Osteoblast (primary cell): ENCODE measurements at regions not wholly inside any gene's neighbourhood (a gene's known extent, or its start where the extent isn't known, plus 50 kb on each side); places are given as distances from the start of the nearest gene placed in this dataset.

ENCODE experiments used
- DNase-seq: peaks from one replicate; pipeline ENCODE4 v3.0.0; 2011; ENCODE audit warnings: low spot score, mixed read lengths; ENCODE audit not compliant: insufficient read length; ENCODE audit errors: missing footprints
- H2AFZ ChIP-seq: 2 replicates; pipeline ENCODE4 v1.6.0; 2011; ENCODE audit warnings: mild to moderate bottlenecking, low read length
- H3K27ac ChIP-seq: 2 replicates; pipeline ENCODE4 v1.5.1; 2011; ENCODE audit warnings: mild to moderate bottlenecking, low read depth, low read length, moderate library complexity
- H3K27me3 ChIP-seq: 2 replicates; pipeline ENCODE4 v1.6.0; 2012; ENCODE audit warnings: mild to moderate bottlenecking, control low read depth, inconsistent platforms, low read length, moderate library complexity; ENCODE audit not compliant: insufficient read depth
- H3K36me3 ChIP-seq: 2 replicates; pipeline ENCODE4 v1.5.1; 2011; ENCODE audit warnings: mild to moderate bottlenecking, low read length, control low read depth, moderate library complexity; ENCODE audit not compliant: insufficient read depth
- H3K4me1 ChIP-seq: 2 replicates; pipeline ENCODE4 v1.5.1; 2011; ENCODE audit warnings: mild to moderate bottlenecking, low read length, control low read depth, moderate library complexity; ENCODE audit not compliant: insufficient read depth
- H3K4me2 ChIP-seq: 2 replicates; pipeline ENCODE4 v1.6.0; 2011; ENCODE audit warnings: mild to moderate bottlenecking, low read length; ENCODE audit not compliant: insufficient read depth
- H3K4me3 ChIP-seq: fragments of 200-600 bp; sonication (generic); 3 replicates; pipeline ENCODE4 v1.5.1; 2012; ENCODE audit warnings: mild to moderate bottlenecking, low read length, inconsistent platforms; ENCODE audit not compliant: insufficient read depth
- H3K79me2 ChIP-seq: 2 replicates; pipeline ENCODE4 v1.6.0; 2012; ENCODE audit warnings: mild to moderate bottlenecking, low read length, control low read depth, inconsistent platforms; ENCODE audit not compliant: insufficient read depth
- H3K9me3 ChIP-seq: 2 replicates; pipeline ENCODE4 v1.5.1; 2011; ENCODE audit warnings: low read depth, low read length, control low read depth
- H4K20me1 ChIP-seq: 2 replicates; pipeline ENCODE4 v1.6.0; 2012; ENCODE audit warnings: mild to moderate bottlenecking, low read length, control low read depth; ENCODE audit not compliant: insufficient read depth
- TF ChIP-seq, protein P1 (sequence below): IDR thresholded peaks from 2 replicates; pipeline ENCODE4 v1.5.1; 2011; ENCODE audit warnings: mild to moderate bottlenecking, low read depth, low read length, moderate library complexity; ENCODE audit errors: extremely low read depth

DNA sequence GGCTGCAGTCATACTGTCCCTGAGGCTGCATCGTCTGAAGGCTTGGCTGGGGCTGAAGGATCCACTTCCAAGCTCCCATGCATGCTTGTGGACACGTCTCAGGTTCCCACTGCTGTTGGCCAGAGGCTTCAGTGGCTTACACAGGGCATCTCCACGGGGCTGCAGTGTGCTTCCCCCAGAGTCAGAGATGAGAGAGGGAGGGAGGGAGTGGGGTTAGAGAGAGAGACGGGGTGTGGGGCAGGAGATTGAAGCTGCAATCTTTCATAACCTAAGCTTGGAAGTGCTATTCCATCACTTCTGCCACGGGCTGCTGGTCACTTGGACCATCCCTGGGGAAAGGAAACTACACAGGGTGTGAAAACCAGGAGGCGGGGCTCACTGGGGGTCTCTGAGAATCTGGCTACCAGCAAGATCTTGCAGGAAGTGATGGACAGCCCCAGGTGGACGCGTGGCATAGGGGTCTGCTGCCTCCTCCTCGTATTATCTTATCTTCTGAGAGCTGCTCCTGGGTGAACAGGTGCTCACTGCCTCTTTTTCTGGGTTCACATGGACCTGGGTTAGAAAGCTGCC is 63.0 kb upstream of the MYEOV start:
- Histone ChIP-seq H3K4me3 (no peak overlapping the region), H3K4me2 (no peak overlapping the region), H3K4me1 (no peaks in the 10 kb centered on the region), H3K27ac (no peak overlapping the region), H3K27me3 (peaks cover 43% of the 10 kb centered on the region), H3K79me2 (no peaks in the 10 kb centered on the region), H4K20me1 (no peaks in the 10 kb centered on the region), H2AFZ (no peak overlapping the region), H3K36me3 (no peaks in the 10 kb centered on the region), H3K9me3 (no peaks in the 10 kb centered on the region)
- DNase-seq, result no peak
- TF ChIP-seq, protein P1, sequence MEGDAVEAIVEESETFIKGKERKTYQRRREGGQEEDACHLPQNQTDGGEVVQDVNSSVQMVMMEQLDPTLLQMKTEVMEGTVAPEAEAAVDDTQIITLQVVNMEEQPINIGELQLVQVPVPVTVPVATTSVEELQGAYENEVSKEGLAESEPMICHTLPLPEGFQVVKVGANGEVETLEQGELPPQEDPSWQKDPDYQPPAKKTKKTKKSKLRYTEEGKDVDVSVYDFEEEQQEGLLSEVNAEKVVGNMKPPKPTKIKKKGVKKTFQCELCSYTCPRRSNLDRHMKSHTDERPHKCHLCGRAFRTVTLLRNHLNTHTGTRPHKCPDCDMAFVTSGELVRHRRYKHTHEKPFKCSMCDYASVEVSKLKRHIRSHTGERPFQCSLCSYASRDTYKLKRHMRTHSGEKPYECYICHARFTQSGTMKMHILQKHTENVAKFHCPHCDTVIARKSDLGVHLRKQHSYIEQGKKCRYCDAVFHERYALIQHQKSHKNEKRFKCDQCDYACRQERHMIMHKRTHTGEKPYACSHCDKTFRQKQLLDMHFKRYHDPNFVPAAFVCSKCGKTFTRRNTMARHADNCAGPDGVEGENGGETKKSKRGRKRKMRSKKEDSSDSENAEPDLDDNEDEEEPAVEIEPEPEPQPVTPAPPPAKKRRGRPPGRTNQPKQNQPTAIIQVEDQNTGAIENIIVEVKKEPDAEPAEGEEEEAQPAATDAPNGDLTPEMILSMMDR, result no peak

DNA sequence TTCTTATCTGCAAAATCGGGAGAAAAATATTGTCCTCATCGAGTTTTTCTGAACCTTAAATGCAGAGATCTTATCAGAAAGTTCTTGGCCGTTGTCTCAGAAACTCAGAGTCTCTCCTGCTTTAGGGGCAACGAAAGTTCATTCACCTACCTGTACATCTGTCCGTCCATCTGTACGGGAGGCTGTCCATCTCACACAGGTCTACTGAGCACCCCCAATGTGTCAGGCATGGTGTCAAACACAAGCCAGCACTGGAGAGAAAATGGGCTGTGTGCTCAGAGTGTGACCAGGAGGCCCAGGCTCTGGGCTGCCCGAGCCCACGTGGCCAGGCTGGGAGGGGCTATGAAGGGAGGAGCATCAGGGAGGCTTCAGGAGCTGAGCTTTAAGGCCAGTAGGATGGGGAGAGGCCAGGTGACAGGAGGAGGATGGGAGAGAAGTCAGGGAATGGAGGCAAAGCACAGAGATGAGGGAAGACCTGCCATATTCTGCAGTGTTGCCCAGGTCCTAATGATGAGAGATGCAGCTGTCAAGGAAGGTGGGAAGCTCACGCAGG is 62.4 kb upstream of the MYEOV start:
- TF ChIP-seq, protein P1, result no peak

DNA sequence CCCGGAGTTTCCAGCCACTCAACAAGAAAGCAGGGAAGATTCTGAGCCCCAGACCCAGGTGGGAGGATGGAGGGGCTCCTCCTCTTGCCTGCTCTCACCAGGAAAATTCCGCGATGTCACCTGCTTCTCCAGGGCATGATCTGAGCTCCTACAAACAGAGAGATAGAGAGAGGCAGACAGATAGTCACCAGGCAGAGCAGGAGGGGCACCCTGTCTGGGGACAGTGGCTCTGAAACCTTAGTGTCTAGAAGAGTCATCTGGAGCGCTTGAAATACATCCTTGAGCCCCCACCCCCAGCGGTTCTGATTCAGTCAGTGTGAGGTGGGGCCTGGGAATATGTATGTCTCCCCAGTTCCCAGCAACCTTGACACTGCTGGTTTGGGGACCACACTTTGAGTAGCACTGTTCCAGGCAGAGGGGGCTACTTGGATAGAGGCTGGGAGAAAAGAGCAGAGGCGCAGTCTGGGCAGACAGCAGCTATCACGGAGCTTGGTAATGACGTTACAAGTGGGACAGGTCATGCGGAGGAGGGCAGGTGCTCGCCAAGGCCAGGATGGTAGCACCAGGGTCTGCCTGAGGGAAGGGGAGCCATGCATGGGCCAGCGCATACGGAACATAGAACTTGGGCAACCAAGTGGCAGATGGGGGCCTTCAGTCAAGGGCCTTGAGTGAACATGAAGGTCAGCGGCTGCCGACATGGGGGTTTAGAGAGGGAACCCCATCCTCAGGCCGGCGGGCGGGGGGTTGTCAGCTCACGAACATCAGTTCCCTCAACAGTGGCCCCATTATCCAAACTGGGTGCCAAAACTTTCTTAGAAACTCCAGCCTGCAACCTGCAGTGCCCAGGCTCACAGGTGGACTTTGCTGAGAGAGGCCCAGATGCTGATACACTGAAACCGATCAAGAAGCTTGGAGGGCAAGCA is 60.9 kb upstream of the MYEOV start:
- TF ChIP-seq, protein P1, result no peak
- H3K4me3 ChIP-seq, result no peak overlapping the region
- peaks cover 42% of the 10 kb centered on the region for H3K27me3 ChIP-seq
- no peak overlapping the region for H2AFZ ChIP-seq
- no peaks in the 10 kb centered on the region for H4K20me1 ChIP-seq
- no peaks in the 10 kb centered on the region for H3K9me3 ChIP-seq
- no peaks in the 10 kb centered on the region for H3K4me1 ChIP-seq
- no peaks in the 10 kb centered on the region for H3K79me2 ChIP-seq
- DNase-seq, result no peak
- H3K27ac ChIP-seq, result no peak overlapping the region
- no peak overlapping the region for H3K4me2 ChIP-seq
- H3K36me3 ChIP-seq, result no peaks in the 10 kb centered on the region

More for the DNA sequence above, 62.4 kb upstream of the MYEOV start:
- no peak for DNase-seq
- H3K79me2 ChIP-seq, result no peaks in the 10 kb centered on the region
- no peak overlapping the region for H3K4me3 ChIP-seq
- no peaks in the 10 kb centered on the region for H3K4me1 ChIP-seq
- H2AFZ ChIP-seq, result no peak overlapping the region
- no peak overlapping the region for H3K4me2 ChIP-seq
- H3K9me3 ChIP-seq, result no peaks in the 10 kb centered on the region
- H4K20me1 ChIP-seq, result no peaks in the 10 kb centered on the region
- H3K36me3 ChIP-seq, result no peaks in the 10 kb centered on the region
- no peak overlapping the region for H3K27ac ChIP-seq
- peaks cover 43% of the 10 kb centered on the region for H3K27me3 ChIP-seq
